ENCODE measurements at regions not wholly inside any gene's neighbourhood (a gene's known extent, or its start where the extent isn't known, plus 50 kb on each side); places are given as distances from the start of the nearest gene placed in this dataset.

DNA sequence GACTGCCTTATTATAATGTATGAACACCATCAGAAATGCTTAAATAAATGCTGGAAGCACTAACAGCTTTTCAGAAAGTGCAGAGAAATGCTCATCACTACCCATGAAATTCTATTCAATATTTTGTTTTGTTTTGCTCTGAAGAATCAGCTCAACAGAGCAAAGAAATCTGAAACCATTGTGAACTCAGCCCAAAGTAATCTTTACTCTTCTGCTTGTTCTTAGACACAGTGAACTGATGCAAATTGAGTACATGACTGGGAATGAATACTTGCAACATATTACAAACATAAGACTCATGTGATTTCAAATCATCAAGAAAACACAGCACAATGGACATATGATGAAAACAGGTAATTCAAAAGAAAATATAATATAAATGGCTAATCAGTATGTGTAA lies 404.6 kb upstream of the OPRM1 start:
- Mint-ChIP-seq H3K9me3 (peaks cover 5% of the 10 kb centered on the region), H3K36me3 (ENCODE audit: low read depth) (no peaks in the 10 kb centered on the region), H3K4me3 (no peak overlapping the region), H3K27me3 (ENCODE audit: insufficient read depth) (no peaks in the 10 kb centered on the region), H3K27ac (no peak overlapping the region), H3K4me1 (no peaks in the 10 kb centered on the region)
- Histone ChIP-seq H3K9me3 (ENCODE audit: control insufficient read depth, low read length) (no peaks in the 10 kb centered on the region), H3K4me3 (ENCODE audit: low read length) (no peak overlapping the region), H3K27ac (ENCODE audit: low read depth, low read length) (no peak overlapping the region), H3K4me1 (ENCODE audit: control insufficient read depth, insufficient read depth, low read length) (no peaks in the 10 kb centered on the region), H3K9ac (ENCODE audit: extremely low read depth, low read length, poor library complexity, severe bottlenecking) (no peak overlapping the region), H3K27me3 (ENCODE audit: control insufficient read depth, insufficient read depth, low read length, poor library complexity, severe bottlenecking) (no peaks in the 10 kb centered on the region), H3K36me3 (ENCODE audit: control insufficient read depth, insufficient read depth, low read length) (no peaks in the 10 kb centered on the region)
- DNase-seq = no peak
- no peak for TF ChIP-seq CTCF (conservative IDR thresholded peaks at IDR 0.05)

DNA sequence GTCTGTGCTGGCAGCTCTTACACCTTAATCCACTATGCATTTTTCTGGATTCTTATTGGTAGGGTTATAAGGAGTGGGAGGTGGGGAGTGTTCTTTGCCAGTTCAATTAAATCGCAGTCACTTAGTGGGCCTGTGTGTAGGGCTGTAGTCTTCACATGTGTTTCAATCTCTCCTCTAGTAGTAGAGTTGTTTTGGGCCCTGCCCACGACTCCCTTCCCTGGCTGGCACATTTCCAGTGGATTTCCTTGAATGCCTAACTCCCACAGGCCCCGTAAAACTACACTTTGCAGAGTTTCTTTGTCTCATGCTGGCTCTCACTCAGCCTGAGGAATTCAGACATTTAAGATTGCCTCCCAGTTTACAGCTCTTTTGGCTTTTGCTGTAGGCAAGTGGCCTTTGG lies 414.0 kb upstream of the OPRM1 start:
- no peaks in the 10 kb centered on the region for H3K27me3 ChIP-seq (ENCODE audit: control insufficient read depth, insufficient read depth, low read length, poor library complexity, severe bottlenecking)
- 49 to 84% methylated on average over 2 to 3 of the region's 3 CpGs for WGBS, 2 experiments (ENCODE audit: insufficient coverage in 1 of 2, insufficient read length in 1 of 2)
- no peaks in the 10 kb centered on the region for H3K9me3 ChIP-seq (ENCODE audit: control insufficient read depth, low read length)
- no peak overlapping the region for H3K9ac ChIP-seq (ENCODE audit: extremely low read depth, low read length, poor library complexity, severe bottlenecking)
- no peaks in the 10 kb centered on the region for H3K36me3 ChIP-seq (ENCODE audit: control insufficient read depth, insufficient read depth, low read length)
- Mint-ChIP-seq H3K4me3 (no peak overlapping the region), H3K4me1 (peaks cover 12% of the 10 kb centered on the region), H3K27ac (peak overlapping the region; percentile 33), H3K36me3 (ENCODE audit: low read depth) (no peaks in the 10 kb centered on the region), H3K9me3 (no peaks in the 10 kb centered on the region), H3K27me3 (ENCODE audit: insufficient read depth) (no peaks in the 10 kb centered on the region)
- H3K27ac ChIP-seq (ENCODE audit: low read depth, low read length) = no peak overlapping the region
- no peak overlapping the region for H3K4me3 ChIP-seq (ENCODE audit: low read length)
- DNase-seq = peak; percentile 57
- H3K4me1 ChIP-seq (ENCODE audit: control insufficient read depth, insufficient read depth, low read length) = peaks cover 6% of the 10 kb centered on the region
- TF ChIP-seq CTCF (conservative IDR thresholded peaks at IDR 0.05) = no peak

DNA sequence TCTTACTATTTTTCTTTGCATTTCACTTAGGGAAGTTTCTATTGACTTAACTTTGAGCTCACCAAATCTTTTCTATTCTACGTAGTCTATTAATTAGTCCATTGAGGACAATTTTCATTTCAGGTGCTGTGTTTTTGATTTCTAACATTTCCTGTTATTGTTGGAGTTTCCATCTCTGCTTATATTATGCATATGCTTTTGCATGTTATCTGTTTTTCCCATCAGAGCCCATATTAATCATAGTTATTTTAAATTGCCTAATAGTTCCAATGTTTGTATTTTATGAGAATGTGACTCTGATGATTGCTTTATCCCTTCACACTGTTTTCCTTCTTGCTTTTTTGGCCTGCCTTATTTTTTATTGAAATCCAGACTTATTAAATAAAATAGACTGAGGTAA lies 414.5 kb upstream of the OPRM1 start:
- 80% methylated on average over 1 of the region's 1 CpG; no CpG with 5 or more reads in 1 of the 2 experiments for WGBS, 2 experiments (ENCODE audit: insufficient coverage in 1 of 2, insufficient read length in 1 of 2)
- H3K4me1 Mint-ChIP-seq = peaks cover 12% of the 10 kb centered on the region
- no peaks in the 10 kb centered on the region for H3K36me3 Mint-ChIP-seq (ENCODE audit: low read depth)

More for the DNA sequence above, 414.5 kb upstream of the OPRM1 start:
- no peaks in the 10 kb centered on the region for H3K27me3 ChIP-seq (ENCODE audit: control insufficient read depth, insufficient read depth, low read length, poor library complexity, severe bottlenecking)
- TF ChIP-seq CTCF (conservative IDR thresholded peaks at IDR 0.05) = no peak
- no peak overlapping the region for H3K27ac Mint-ChIP-seq
- no peak for DNase-seq
- H3K4me3 ChIP-seq (ENCODE audit: low read length) = no peak overlapping the region
- no peaks in the 10 kb centered on the region for H3K36me3 ChIP-seq (ENCODE audit: control insufficient read depth, insufficient read depth, low read length)
- no peaks in the 10 kb centered on the region for H3K9me3 Mint-ChIP-seq
- no peak overlapping the region for H3K4me3 Mint-ChIP-seq
- no peak overlapping the region for H3K27ac ChIP-seq (ENCODE audit: low read depth, low read length)
- peaks cover 6% of the 10 kb centered on the region for H3K4me1 ChIP-seq (ENCODE audit: control insufficient read depth, insufficient read depth, low read length)
- no peak overlapping the region for H3K9ac ChIP-seq (ENCODE audit: extremely low read depth, low read length, poor library complexity, severe bottlenecking)
- no peaks in the 10 kb centered on the region for H3K27me3 Mint-ChIP-seq (ENCODE audit: insufficient read depth)
- no peaks in the 10 kb centered on the region for H3K9me3 ChIP-seq (ENCODE audit: control insufficient read depth, low read length)

All from endodermal cell (in vitro differentiated cells).